BLaER1 (cell line): ENCODE measurements at regions not wholly inside any gene's neighbourhood (a gene's known extent, or its start where the extent isn't known, plus 50 kb on each side); places are given as distances from the start of the nearest gene placed in this dataset.

Source experiments
- H3K27ac ChIP-seq: shearing (Covaris generic); formaldehyde crosslinking; 2 replicates; pipeline ENCODE4 v1.8.1; 2022
- H3K27me3 ChIP-seq: shearing (Covaris generic); formaldehyde crosslinking; 2 replicates; pipeline ENCODE4 v1.8.1; 2022
- H3K36me3 ChIP-seq: shearing (Covaris generic); formaldehyde crosslinking; 2 replicates; pipeline ENCODE4 v1.8.1; 2022
- H3K4me1 ChIP-seq: shearing (Covaris generic); formaldehyde crosslinking; 2 replicates; pipeline ENCODE4 v1.8.1; 2022
- H3K4me2 ChIP-seq: shearing (Covaris generic); formaldehyde crosslinking; 2 replicates; pipeline ENCODE4 v1.8.1; 2022
- H3K4me3 ChIP-seq: shearing (Covaris generic); formaldehyde crosslinking; 2 replicates; pipeline ENCODE4 v1.8.1; 2022
- H3K9ac ChIP-seq: shearing (Covaris generic); formaldehyde crosslinking; 2 replicates; pipeline ENCODE4 v1.8.1; 2022
- H3K9me3 ChIP-seq: shearing (Covaris generic); formaldehyde crosslinking; 2 replicates; pipeline ENCODE4 v1.8.1; 2022
- H4K20me1 ChIP-seq: shearing (Covaris generic); formaldehyde crosslinking; 2 replicates; pipeline ENCODE4 v1.8.1; 2022
- Cebpa-rat ChIP-seq: shearing (Covaris generic); IDR thresholded peaks from 2 replicates; pipeline ENCODE4 v1.8.1; 2022

DNA sequence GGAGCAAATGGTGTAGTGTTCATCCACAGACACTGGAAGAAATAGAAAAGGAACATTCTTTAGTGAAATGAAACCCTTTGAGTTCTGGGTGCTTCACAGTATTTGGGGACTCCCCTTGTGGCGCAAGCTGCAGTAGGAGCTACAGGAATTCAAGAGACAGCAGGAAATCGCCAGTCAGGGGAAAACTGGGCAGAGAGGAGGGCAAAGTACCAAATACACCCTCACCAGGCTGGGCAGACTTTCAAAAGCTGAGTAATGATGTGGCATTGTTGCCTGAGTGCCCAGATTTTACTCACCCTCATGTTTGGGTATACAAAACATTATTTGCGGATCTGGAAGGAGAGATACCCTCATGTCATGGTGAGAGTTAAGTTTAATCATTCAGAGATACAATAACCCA is 97.9 kb downstream of the SOD2 start:
- H3K4me2 ChIP-seq = no peak overlapping the region
- H3K9me3 ChIP-seq = no peaks in the 10 kb centered on the region
- H4K20me1 ChIP-seq = no peaks in the 10 kb centered on the region
- no peaks in the 10 kb centered on the region for H3K36me3 ChIP-seq
- TF ChIP-seq Cebpa-rat = no peak
- H3K4me1 ChIP-seq = no peaks in the 10 kb centered on the region
- H3K27me3 ChIP-seq = no peaks in the 10 kb centered on the region
- H3K4me3 ChIP-seq = no peak overlapping the region
- no peak overlapping the region for H3K9ac ChIP-seq
- H3K27ac ChIP-seq = no peak overlapping the region

- Histone ChIP-seq H4K20me1 (no peaks in the 10 kb centered on the region), H3K9me3 (no peaks in the 10 kb centered on the region), H3K4me1 (no peaks in the 10 kb centered on the region), H3K27me3 (no peaks in the 10 kb centered on the region), H3K9ac (no peak overlapping the region), H3K36me3 (no peaks in the 10 kb centered on the region), H3K4me3 (no peak overlapping the region), H3K27ac (no peak overlapping the region), H3K4me2 (no peak overlapping the region)
- TF ChIP-seq Cebpa-rat = no peak
These were observed 98.3 kb downstream of the SOD2 start for GRCh38 chr6:159594750-159595117.

DNA sequence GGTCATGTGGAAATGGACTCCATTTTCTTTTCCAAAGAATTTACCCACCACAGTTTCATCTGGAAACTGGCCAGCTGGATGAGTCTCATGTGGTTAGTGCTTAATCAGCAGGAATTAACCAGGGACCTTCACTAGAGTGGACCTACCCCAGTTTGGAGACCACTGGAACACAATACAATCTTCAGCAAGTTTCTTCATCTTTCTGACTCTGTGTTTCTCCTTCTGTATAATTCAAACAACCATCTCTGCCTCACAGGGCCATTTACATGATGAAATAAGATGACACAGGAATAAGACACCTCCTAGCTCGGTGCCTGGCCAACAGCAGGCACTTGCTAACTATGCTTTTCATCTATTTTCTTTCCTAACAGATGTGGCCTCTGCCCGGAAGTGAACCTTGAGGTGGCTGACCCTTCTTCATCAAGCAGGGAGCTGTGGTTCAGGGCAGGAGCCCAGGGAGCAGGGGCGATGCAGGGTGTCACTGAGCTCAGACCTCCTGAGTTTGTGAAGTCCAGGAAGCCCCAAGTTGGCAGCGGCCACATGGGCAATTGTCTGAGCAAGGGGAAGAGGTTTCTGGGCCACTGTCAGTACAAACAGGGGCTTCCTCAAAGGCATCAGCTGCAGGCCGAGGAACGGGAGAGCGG is 98.8 kb downstream of the SOD2 start:
- Histone ChIP-seq H3K27me3 (no peaks in the 10 kb centered on the region), H3K9ac (no peak overlapping the region), H3K4me3 (no peak overlapping the region), H4K20me1 (no peaks in the 10 kb centered on the region), H3K36me3 (no peaks in the 10 kb centered on the region), H3K4me2 (no peak overlapping the region), H3K4me1 (no peaks in the 10 kb centered on the region), H3K9me3 (no peaks in the 10 kb centered on the region), H3K27ac (no peak overlapping the region)
- no peak for TF ChIP-seq Cebpa-rat

- H3K27me3 ChIP-seq = no peaks in the 10 kb centered on the region
- H3K9me3 ChIP-seq = no peaks in the 10 kb centered on the region
- H3K4me2 ChIP-seq = no peak overlapping the region
- no peak for TF ChIP-seq Cebpa-rat
- no peaks in the 10 kb centered on the region for H3K36me3 ChIP-seq
- no peak overlapping the region for H3K4me3 ChIP-seq
- H3K4me1 ChIP-seq = no peaks in the 10 kb centered on the region
- no peak overlapping the region for H3K9ac ChIP-seq
- H3K27ac ChIP-seq = no peak overlapping the region
- no peaks in the 10 kb centered on the region for H4K20me1 ChIP-seq
These were observed 102.2 kb downstream of the SOD2 start for GRCh38 chr6:159590835-159591234.

DNA sequence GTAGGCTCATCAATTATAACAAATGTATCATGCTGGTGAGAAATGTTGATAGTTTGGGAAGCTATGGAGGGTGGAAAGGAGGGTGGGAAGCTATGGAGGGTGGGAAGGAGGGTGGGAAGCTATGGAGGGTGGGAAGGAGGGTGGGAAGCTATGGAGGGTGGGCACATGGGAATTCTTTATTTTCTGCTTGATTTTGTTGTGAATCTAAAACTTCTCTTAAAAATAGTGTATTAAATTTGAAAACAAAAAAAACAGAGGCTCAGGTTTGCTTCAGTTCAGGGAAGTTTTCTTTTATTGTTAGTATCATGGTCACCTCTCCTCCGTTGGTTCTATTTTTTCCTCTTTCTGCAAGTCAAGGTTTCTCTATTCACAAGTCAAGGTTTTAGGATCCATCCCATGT is 106.4 kb downstream of the SOD2 start:
- no peak overlapping the region for H3K4me3 ChIP-seq
- H3K4me2 ChIP-seq = no peak overlapping the region
- no peak for TF ChIP-seq Cebpa-rat
- no peaks in the 10 kb centered on the region for H3K4me1 ChIP-seq
- 0 out of 2 replicates have a peak, but pooled peaks cover under 1% of the 10 kb centered on the region for H3K9me3 ChIP-seq
- H3K27me3 ChIP-seq = no peaks in the 10 kb centered on the region
- no peaks in the 10 kb centered on the region for H4K20me1 ChIP-seq
- H3K27ac ChIP-seq = no peak overlapping the region
- no peaks in the 10 kb centered on the region for H3K36me3 ChIP-seq
- H3K9ac ChIP-seq = no peak overlapping the region

- Histone ChIP-seq H4K20me1 (no peaks in the 10 kb centered on the region), H3K9me3 (0 out of 2 replicates have a peak, but pooled peaks cover 4% of the 10 kb centered on the region), H3K36me3 (no peaks in the 10 kb centered on the region), H3K9ac (no peak overlapping the region), H3K4me1 (no peaks in the 10 kb centered on the region), H3K4me3 (no peak overlapping the region), H3K27ac (no peak overlapping the region), H3K4me2 (no peak overlapping the region), H3K27me3 (no peaks in the 10 kb centered on the region)
- TF ChIP-seq Cebpa-rat = no peak
These were observed 110.3 kb downstream of the SOD2 start for GRCh38 chr6:159582736-159583135.

DNA sequence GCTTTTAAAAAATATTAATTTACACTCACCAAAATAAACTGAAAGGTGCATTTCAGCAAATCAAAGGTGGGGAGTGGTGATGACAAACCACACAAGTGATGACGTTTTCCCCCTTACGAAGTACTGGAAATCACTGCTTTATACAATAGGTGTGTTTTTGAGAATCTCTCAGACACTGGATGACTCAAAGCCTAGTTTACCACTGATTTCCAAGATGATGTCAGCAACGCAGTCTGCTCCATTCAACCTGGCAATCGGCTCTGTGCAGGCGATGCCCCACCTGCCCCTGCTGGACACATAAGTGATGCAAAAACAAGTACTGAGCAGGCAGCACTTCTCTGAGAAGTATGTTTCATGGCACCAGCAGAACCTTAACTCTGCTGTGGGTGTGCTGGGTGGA is 114.4 kb downstream of the SOD2 start:
- Histone ChIP-seq H3K27ac (no peak overlapping the region), H3K36me3 (no peaks in the 10 kb centered on the region), H3K9me3 (peaks cover 4% of the 10 kb centered on the region; the same call in 1 of the 2 replicates), H3K4me3 (no peak overlapping the region), H3K27me3 (no peaks in the 10 kb centered on the region), H3K4me1 (no peaks in the 10 kb centered on the region), H3K4me2 (no peak overlapping the region), H3K9ac (no peak overlapping the region), H4K20me1 (no peaks in the 10 kb centered on the region)
- no peak for TF ChIP-seq Cebpa-rat

- no peaks in the 10 kb centered on the region for H4K20me1 ChIP-seq
- H3K27ac ChIP-seq = no peak overlapping the region
- TF ChIP-seq Cebpa-rat = no peak
- no peaks in the 10 kb centered on the region for H3K4me1 ChIP-seq
- H3K27me3 ChIP-seq = no peaks in the 10 kb centered on the region
- peaks cover 4% of the 10 kb centered on the region; the same call in 1 of the 2 replicates for H3K9me3 ChIP-seq
- H3K4me3 ChIP-seq = no peak overlapping the region
- no peak overlapping the region for H3K4me2 ChIP-seq
- H3K36me3 ChIP-seq = no peaks in the 10 kb centered on the region
- H3K9ac ChIP-seq = no peak overlapping the region
These were observed 115.5 kb downstream of the SOD2 start for GRCh38 chr6:159577564-159577963.

DNA sequence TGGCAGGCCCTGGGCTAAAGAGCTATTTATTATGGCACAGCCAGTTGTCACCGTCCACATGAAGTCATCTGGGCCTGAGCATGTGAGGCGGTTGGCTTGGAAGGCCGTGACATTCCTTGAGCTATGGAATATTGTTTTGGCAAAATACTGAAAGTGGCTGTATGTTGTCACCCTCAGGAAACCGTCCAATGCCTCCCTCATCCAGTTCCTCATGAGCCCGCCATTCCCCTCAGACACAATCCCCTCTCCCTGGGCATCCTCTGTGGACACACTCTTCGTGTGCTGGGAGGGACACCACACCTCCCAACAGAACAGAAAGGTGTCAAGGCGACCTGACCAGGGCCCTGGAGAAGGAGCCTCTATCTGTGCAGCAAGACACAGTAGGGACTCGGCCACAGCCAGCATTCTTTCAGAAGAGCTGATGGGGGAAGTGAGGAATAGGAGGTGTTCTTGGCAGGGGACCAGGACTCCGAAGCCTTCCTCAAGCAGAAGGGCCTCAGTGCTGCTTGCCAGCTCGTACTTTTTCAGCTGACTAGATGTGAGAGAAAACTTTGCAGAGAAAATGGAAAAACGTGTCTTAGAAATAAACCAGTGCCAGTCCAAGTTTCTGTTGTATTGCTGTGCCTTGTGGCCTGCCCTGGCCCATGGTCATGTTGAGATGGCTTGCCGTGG is 120.5 kb downstream of the SOD2 start:
- H3K9ac ChIP-seq = no peak overlapping the region
- no peak overlapping the region for H3K4me2 ChIP-seq
- H3K9me3 ChIP-seq = peaks cover 20% of the 10 kb centered on the region
- no peaks in the 10 kb centered on the region for H3K4me1 ChIP-seq
- no peaks in the 10 kb centered on the region for H3K27me3 ChIP-seq
- TF ChIP-seq Cebpa-rat = no peak
- no peak overlapping the region for H3K27ac ChIP-seq
- H3K4me3 ChIP-seq = no peak overlapping the region
- no peaks in the 10 kb centered on the region for H4K20me1 ChIP-seq
- H3K36me3 ChIP-seq = no peaks in the 10 kb centered on the region

GRCh38 chr6:159565181-159565710 is 127.8 kb downstream of the SOD2 start:
- H3K9ac ChIP-seq = no peak overlapping the region
- no peak overlapping the region for H3K27ac ChIP-seq
- no peaks in the 10 kb centered on the region for H3K27me3 ChIP-seq
- TF ChIP-seq Cebpa-rat = no peak
- H4K20me1 ChIP-seq = no peaks in the 10 kb centered on the region
- H3K9me3 ChIP-seq = peaks cover 15% of the 10 kb centered on the region
- no peaks in the 10 kb centered on the region for H3K36me3 ChIP-seq
- H3K4me1 ChIP-seq = no peaks in the 10 kb centered on the region
- H3K4me3 ChIP-seq = no peak overlapping the region
- H3K4me2 ChIP-seq = no peak overlapping the region
